Brain pericyte (primary cell): ENCODE measurements at regions not wholly inside any gene's neighbourhood (a gene's known extent, or its start where the extent isn't known, plus 50 kb on each side); places are given as distances from the start of the nearest gene placed in this dataset.

ENCODE experiments used
- DNase-seq: peaks from one replicate; pipeline ENCODE4 v3.0.0-alpha.2; 2012; ENCODE audit warnings: low read depth, low spot score

DNA sequence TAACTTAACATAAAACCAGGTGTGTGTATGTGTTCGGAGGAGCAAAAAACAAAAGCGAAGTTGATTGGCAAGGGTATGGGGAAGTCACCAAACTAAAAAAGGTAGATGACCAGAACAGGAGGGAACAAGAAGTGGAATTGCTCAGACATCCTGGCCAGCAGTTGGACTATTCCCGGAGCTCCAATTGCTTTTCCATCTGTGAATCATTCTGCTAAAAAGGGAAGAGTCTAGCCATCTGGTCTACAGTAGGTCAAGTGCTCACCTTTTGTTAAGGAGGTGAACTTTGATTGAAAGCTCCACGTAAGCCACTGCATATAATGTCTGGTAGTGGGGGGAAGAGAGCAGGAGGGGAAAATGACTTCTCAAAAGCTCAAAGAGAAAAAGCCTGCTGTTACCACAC is 50.0 kb upstream of the BET1 start:
- no peak for DNase-seq

DNA sequence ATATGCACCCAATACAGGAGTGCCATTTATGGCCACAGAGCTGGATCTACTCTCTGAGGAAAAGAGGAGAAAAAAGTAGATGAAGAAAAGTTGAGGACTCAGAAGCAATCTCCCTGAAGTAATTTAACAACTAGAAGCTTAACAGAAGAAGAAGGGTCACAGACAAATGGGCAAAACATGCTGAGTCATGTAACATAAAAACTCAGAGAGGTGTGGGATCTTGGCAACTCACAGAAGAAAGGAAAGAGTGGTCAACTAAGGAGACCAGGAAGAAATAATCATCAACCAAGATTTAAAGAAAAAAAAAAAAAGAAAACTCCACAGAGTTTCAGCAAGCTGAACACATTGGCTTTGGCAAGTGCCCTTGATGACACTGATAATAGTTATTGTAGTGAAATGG is 51.8 kb upstream of the BET1 start:
- DNase-seq, result no peak

DNA sequence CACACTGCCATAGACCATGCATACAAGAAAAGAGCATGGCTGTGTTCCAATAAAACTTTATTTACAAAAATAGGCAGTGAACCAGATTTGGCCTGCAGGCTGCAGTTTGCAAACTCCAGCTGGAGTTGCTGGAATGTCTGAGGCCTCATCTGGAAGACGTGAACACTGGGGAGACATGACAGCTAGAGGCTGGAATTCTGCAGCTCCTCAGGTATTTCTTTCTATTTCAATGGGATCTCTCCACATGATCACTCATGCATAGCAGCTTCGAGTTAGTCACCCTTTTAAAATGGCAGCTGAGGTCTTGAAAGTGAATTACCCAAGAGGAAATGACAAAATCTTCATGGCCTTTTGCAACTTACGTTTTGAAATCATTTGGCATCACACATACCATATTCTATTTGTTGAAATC is 52.6 kb upstream of the BET1 start:
- no peak for DNase-seq

- no peak for DNase-seq
Measured at GRCh38 chr7:94057955-94058354, 53.8 kb upstream of the BET1 start.

- DNase-seq, result no peak
Measured at GRCh38 chr7:94059746-94060145, 55.6 kb upstream of the BET1 start.

DNA sequence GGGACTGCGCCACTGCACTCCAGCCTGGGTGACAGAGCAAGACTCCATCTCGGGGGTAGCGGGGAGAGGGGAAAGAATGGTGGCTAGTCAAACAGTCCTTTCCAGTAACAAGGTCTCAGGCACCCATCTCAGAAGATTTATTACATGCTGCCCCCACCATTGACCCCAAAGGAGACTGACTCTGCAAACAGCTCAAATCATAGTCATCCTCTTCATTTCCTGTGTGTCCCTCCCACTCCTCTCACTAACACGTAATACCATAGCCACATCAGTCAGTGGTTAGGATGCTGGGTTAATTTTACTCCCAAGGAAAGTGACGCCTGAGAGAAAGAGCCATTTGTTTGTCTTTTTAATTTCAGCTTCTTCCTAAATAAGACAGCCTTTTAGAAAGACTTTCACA is 56.6 kb upstream of the BET1 start:
- DNase-seq, result no peak

- DNase-seq, result no peak
Measured at GRCh38 chr7:94061326-94061725, 57.2 kb upstream of the BET1 start.

- no peak for DNase-seq
Measured at GRCh38 chr7:94062372-94062771, 58.2 kb upstream of the BET1 start.

DNA sequence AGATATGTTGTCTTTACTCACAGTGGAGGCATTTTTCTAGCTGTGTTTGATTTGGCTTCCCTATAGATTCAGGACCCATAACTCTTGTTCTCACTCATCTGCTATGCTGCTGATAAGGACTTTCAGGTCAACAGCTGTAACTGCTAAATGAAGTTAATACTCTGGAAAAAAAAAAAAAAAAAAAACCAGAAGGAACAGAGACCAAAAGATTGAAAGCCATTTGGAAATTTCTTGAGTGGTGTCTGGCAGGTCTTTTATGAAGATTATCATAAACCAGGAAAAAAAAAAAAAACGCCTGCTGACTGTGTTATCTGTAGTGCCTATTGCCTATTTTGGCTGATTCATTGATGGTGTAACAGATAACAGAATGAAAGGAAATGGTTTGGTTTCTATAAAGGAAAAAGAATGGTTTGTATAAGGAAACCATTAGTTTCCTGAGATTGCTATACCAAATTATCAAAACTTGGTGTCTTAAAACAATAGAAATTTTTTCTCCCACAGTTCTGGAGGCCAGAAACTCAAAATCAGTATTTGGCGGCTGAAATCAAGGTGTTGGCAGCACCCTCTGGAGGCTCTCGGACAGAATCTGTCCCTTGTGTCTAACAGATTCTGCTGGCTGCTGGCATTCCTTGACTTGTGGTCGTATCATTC is 60.5 kb upstream of the BET1 start:
- no peak for DNase-seq

DNA sequence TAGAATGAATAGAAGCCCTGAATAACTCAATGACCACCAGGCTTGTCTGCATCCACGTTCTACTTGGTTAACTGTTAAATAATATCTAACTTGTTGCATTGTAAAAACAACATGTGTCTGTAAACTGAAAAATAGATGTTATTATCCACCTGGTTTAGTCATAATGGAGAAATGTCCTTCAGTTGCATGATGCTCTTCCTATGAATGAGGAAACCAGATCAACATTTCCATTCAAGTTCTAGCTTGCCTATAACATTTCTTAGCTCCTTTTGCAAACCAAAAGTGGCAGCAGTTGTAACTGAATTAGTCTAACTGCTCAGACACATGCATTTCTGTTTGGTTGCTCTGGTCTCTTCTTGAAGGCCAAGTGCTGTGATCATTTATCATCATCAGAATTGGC is 62.9 kb upstream of the BET1 start:
- DNase-seq, result no peak

- no peak for DNase-seq
Measured at GRCh38 chr7:94067506-94067905, 63.4 kb upstream of the BET1 start.

DNA sequence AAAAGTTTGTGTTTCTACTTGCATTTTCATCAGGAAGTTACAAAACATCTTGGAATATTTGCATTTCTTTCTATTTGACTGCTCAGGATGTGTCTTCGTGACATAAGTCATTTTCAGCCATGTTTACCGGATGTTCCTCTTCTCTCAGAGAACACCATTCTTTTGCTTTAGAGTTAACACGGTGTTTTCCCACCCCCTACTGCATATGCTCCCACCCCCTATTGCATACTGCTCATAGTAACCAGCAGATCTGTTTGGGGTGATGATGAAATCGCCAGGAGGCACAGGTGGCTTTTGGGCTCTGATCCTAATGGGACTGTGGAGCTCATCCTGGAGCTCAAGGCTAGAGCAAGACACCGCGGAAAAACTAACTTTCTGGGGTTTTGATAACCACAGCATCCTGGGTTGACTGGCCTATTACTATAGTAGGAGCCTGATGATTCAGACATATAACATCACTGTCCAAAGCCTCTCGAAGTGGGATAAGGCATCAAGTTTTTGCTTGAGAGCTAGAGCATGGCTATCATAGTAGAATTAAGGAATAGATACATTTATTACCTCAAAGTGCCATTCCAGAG is 65.1 kb upstream of the BET1 start:
- DNase-seq, result no peak

GRCh38 chr7:94080551-94080950 is 76.4 kb upstream of the BET1 start:
- no peak for DNase-seq

GRCh38 chr7:94082126-94082525 is 78.0 kb upstream of the BET1 start:
- DNase-seq, result no peak

- peak; percentile 52 for DNase-seq
Measured at GRCh38 chr7:94087664-94088352, 83.7 kb upstream of the BET1 start.

DNA sequence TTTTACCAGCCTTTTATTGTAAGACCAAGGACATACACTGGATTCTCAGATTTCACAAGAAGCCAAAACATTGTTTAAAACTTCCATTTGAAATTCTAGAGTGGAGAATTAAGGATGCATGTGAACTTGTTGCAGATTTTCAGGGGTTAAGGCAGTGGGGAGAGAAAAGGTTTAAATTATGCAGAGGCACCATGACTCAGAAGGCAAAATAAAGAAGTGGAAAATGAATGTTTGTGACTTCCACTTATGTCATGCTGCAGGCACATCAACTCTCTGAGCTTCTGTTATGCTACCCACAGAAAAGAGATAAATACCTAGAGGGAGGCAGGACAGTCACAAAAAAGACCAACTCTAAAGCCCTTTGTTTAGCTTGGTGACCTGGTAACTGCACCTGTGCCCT is 84.4 kb upstream of the BET1 start:
- no peak for DNase-seq

DNA sequence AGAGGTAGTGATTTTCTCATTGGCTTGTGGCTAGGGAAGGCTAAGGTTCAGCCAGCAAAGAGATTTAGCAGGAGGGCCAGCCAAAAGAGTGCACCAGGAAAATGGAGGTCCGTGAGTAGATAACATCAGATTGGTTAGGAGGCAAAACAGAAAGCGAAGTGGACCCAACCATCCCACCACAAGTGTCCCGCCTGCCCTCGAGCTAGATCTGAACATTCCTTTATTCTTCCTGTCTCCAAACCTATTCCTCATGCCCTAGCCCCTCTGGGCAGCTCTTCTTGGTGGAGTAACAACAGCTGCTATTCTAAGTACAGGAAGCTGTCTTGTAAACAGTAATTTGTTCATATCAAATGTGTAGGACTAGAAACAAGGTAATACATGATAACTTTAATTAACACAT is 85.7 kb upstream of the BET1 start:
- DNase-seq, result no peak

GRCh38 chr7:94092980-94093379 is 88.8 kb upstream of the BET1 start:
- DNase-seq, result no peak

DNA sequence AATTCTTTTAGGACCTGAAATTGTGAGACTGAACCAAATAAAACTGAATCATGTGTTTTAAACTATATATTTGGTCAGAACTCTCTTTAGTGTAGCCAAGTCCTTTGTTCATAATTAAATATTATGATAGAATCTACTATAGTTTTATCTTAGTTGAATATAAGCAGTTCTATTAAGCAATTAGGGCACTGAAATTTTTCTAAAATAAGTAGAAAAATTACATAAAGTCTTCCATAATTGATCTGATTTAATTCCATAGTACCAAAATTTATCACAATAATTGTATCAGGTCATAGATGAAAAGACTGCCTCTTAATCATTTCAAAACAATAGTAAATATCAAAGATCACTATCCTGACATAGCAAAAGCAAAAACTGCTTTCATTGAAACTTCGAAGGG is 90.1 kb upstream of the BET1 start:
- DNase-seq, result no peak

- DNase-seq, result no peak
Measured at GRCh38 chr7:94095316-94096009, 91.3 kb upstream of the BET1 start.

DNA sequence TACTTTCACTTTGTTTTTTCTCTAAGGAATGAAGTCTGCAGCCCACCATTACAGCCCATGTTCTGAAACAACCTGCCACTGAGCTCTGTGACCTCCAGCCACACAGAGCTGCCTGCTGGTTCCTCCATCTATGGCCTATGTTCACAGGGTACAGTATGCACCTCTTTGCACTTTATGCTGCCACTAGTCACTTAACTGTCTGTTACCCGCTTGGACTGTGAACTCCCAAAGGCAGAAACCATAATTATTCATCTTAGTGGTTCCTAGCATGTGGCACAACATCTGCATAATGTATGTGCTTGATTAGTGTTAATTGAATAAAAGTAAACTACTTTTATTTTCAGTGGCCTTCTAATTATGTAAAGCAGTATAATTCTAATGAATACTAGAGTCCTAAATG is 95.5 kb upstream of the BET1 start:
- no peak for DNase-seq

- DNase-seq, result no peak
Measured at GRCh38 chr7:94100723-94101345, 96.7 kb upstream of the BET1 start.
